GM18858 (cell line): ENCODE measurements at regions not wholly inside any gene's neighbourhood (a gene's known extent, or its start where the extent isn't known, plus 50 kb on each side); places are given as distances from the start of the nearest gene placed in this dataset.
A peak's percentile ranks its signal among the peaks of the same experiment; 100 is the strongest.

Experiments
- ATAC-seq: cut with Tn5 transposase; IDR thresholded peaks from one replicate; pipeline ENCODE4 v1.9.1; 2021; ENCODE audit not compliant: unreplicated experiment

DNA sequence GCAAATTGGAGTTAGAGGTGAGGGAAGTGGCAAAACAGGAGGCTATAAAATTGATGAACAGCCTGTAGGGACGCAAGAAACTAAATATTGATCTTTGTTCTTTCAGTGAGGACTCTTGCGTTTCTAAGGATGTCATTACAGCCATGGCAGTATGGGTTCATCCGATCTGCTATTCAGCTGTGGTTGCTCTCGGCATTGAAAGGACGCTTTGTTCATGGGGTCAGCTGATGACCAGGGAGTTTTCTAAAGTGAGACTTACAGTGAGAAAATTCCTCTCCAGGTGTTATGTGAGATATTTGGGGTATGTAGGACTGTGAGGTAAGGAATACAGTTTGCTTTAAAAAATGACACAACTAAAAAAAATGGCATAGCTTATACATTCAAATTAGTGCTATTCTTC, 52.7 kb upstream of the PELI1 start:
- ATAC-seq: no peak

DNA sequence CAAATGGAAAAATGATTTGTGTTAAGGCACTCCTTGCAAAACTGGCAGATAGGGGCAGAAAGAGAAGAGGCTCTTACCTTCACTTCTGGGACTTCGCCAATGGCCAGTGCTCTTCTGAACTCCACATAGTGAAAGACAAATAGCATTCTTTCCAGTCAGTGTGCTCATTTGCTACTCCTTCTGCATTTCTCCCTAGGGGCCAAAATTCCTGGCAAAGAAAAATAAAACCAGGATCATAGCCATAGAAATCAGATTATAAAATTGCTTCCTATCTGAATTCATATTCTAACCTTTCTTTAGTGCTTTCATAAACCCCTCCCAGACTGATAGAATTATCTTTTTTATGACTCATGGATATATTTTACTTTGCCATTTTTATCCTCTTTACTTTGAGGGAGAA, 56.9 kb upstream of the PELI1 start:
- ATAC-seq: no peak

- ATAC-seq: no peak
These were observed 58.1 kb upstream of the PELI1 start for GRCh38 chr2:64202206-64202845.

GRCh38 chr2:64203131-64203857, 59.1 kb upstream of the PELI1 start:
- no peak for ATAC-seq

DNA sequence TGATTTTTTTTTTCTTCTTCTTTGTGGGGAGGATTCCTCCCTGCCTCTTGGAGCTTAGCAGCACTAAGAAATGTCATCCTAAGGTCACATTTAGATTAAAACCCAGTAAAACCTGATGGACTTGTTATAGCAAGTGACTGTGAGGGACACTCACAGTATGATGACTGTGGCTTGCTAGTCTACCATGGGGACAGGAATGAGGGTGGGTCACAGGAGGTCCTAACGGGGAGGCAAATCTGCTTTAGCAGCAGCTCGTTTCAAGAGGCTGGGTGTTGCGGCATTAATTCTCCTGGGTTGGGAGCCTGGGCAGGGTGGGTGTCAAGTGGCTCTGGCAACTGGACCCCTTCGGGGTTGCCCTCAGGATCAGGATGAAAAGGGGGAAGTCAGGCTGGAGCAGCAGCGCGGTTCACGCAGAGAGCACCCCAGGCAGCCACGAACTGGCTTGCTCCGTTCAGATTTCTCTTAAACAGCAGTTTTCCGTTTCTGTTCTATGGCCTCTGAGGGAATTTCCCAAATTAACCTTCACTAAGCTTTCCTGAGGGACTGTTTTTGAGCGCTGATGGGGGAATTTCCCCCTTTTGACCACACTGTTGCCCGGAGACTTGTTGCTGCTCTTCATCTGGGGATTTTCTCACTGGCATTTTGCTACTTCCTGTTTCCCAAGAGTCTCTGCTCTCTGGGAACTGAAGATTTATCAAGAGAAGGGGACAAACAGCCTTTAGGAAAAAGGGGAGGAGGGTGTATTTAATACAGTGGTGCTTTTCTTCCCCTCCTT, 59.8 kb upstream of the PELI1 start:
- peak; percentile 56 for ATAC-seq

DNA sequence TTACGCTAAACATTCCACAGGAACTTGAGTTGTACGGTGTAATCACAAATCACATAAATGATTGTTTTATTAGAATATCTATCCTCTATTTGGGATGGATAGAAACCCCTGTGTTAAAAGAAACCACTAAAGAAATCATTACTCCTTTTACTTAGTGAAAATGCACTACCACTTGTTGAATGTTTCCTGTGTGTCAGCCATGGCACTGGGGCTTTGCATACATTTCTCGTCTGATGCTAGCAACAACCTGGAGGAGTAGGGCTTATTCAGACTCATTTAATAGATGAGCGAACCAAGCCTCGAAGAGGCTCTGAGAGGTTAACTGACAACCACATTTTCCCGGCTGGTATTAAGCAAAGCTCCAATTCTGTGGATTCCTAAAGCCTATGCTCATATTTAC, 60.5 kb upstream of the PELI1 start:
- ATAC-seq: no peak

DNA sequence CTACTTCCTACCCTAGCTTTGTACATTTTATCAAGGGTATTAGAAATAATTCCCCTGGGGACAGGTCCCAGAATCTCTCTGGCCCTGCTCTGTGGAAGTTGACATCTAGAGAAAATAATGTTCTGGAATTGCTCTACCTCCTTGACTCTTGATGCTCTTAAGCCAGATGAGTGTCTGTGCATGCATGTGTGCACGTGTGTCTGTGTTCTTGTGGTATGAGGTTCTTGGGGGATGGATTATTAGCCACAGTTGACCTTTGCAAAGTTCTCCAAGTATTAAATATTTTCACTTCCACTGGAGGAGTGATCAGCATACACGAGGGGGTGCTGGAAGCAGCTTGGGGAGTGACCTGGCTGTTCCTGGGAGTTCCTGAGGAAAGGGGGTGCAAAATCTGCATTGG, 61.2 kb upstream of the PELI1 start:
- ATAC-seq: no peak

DNA sequence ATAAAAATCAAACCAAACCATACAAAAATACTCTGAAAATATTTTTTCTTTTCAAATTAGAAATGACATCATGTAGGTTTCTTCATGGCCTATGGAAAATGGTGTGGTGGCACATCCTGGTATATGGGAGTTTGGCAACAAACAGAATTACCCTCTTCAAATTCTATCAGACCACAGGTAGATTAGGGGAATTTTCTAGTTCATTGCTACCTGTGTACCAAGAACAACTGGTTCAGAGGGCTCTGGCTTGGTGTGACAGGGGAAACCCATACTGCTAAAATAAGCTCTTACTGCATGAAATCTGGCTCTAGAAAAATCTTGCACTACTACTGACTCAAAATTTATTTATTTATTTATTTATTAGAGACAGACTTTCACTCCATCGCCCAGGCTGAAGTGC, 63.4 kb upstream of the PELI1 start:
- no peak for ATAC-seq

DNA sequence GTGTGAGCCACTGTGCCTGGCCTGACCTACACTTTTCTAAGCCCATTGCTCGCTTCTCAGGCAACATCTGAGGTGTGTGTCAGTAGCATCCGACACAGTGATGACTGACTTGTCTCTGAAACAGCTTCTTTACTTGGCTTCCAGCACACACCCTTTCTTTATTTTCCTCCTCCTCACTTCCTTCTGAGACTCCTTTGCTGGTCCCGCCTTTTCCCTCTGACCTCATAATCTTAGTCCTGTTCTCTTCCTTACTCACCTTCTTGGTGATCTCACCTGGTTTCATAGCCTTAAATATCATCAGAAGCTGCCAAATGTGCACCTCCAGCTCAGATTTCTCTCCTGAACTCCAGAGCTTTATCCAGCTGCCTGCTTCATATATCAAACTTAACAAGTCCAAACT, 66.6 kb upstream of the PELI1 start:
- ATAC-seq: no peak

DNA sequence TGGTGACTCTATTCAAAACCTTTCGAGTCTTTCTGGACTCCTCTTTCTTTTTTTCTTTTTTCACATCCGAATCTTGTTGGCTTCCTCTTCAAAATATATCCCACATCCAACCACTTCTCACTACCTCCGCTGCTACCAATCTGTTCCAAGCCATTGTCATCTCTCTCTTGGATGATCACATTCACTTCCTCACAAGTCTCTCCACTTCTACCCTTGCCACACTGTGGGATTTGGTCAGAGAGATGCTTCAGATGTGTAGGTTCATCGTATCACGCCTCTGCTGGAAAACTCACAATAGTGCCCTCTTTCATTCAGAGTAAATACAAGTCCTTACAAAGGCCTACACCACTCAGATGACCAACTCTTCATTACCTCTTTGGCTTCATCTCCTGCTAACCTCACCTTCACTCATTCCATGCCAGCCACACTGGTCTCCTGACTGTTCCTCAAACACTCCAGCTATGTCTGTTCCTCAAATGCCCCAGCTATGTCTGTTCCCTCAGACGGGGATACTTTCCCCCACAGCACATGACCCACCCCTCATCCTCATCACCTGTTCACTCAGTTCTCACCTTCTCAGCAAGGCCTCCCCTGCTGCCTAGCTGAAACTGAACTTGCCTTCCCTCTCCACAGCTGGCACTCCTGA, 67.2 kb upstream of the PELI1 start:
- no peak for ATAC-seq

GRCh38 chr2:64212346-64212745, 68.1 kb upstream of the PELI1 start:
- no peak for ATAC-seq

DNA sequence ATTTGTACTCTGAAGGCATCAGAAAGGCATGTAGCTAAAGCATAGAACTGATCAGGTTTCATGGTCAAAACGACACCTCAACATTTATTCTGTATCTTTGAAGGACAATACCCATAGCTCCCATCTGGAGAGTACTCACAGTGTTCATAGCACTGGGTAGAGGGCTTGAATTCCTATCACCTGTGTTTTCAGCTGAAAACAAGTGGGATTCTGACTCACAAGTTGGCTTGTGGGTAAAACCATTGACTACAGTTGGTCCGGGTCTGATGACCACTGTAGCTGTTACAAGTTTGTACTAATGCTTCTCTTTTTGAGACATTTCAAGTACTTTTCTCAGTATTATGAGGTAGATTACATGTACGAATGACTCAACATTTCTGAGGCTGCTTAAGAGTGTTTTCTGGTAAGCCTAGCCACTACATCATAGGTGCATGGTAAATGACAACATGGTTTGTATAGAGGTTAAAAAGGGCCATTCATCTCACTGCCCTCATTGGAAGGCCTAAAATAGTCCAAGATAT, 68.6 kb upstream of the PELI1 start:
- no peak for ATAC-seq

DNA sequence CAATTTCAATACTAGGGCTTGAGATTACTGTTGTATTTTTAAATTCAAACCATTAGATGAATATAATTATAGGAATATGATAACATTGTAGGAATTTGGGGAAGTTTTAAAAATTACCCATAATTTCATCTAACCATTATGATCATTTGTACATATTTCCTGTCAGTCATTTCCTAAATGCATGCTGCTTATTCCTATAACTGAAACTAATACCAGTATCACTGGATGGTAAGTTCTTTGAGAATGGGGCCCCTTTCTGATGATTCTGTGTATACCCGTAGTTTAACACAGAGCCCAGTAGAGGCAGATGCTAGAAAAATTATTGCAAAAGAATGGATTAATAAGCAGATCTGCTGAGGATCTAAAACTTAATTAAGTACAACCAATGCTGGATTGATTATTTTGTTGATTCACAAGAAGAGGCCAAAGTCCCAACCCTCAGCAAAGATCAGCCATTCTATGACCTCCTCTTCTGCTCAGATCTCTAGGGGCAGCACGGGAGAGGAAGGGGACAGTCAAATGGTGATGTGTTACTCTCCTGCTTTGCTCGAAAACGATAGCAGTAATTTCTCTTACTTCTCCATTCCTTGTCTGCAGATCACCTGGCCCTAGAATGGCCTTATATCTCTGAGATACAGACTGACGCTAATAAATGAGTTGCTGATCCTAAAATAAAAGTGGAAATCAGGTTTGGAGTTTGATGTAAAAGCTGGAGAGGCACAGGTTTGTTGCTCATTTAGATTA, 69.5 kb upstream of the PELI1 start:
- peak; percentile 34 for ATAC-seq

- ATAC-seq: peak; percentile 55
These were observed 70.3 kb upstream of the PELI1 start for GRCh38 chr2:64214281-64215115.

- ATAC-seq: no peak
These were observed 73.1 kb upstream of the PELI1 start for GRCh38 chr2:64217198-64217869.

DNA sequence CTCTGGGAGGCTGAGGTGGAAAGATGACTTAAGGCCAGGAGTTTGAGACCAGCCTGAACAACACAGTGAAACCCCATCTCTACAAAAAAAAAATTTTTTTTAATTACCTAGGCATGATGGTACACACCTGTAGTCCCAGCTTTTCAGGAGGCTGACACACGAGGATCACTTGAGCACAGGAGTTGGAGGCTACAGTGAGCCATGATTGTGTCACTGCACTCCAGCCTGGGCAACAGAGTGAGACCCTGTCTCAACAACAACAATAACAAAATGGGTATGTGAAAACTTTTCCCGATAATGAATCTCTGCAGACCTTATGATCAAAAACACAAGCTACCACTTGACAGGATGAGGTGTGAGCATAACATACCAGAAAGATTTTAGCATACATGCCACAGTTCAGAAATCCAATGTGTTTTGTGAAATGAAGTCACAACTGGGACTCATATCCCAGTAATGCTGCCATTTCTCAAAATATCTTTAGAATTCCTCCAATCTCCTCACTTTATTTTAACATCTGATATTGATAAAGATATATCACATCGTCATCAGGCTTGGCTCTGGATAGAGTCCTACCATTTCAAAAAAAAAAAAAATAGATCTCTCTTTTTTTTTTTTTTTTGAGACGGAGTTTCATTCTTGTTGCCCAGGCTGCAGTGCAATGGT, 74.0 kb upstream of the PELI1 start:
- no peak for ATAC-seq

DNA sequence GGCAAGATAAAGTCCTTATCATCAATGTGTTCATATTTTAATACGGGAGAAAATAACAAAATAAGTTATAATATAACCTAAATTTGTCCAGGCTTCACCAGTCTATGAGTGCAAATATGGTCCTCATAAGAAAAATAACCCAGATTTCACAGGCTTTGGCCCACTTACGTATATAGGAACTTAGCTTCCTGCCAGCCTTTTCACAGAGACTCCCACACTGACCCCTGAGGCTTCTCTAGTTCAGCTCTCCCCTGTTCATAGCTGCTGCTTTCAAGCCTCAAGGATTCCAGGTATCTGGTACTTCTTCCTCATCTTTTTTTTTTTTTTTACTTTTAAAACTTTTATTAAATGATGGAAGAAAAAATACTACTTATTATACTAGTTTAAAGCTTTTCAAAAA, 74.9 kb upstream of the PELI1 start:
- no peak for ATAC-seq

- ATAC-seq: no peak
These were observed 76.0 kb upstream of the PELI1 start for GRCh38 chr2:64220265-64220664.
